Neural crest cell (in vitro differentiated cells): ENCODE measurements at regions not wholly inside any gene's neighbourhood (a gene's known extent, or its start where the extent isn't known, plus 50 kb on each side); places are given as distances from the start of the nearest gene placed in this dataset.

Experiments used
- DNase-seq: peaks from one replicate; pipeline ENCODE4 v3.0.0; 2021; ENCODE audit warnings: low read depth, mixed read lengths, low spot score
- H3K27ac Mint-ChIP-seq: one replicate; pipeline ENCODE4 v1.8.0; 2021; ENCODE audit warnings: mild to moderate bottlenecking, mixed read lengths; ENCODE audit not compliant: unreplicated experiment
- H3K27me3 Mint-ChIP-seq: 2 replicates; pipeline ENCODE4 v1.8.0; 2021; ENCODE audit warnings: low read depth, mild to moderate bottlenecking, mixed read lengths
- H3K36me3 Mint-ChIP-seq: 2 replicates; pipeline ENCODE4 v1.8.0; 2021; ENCODE audit warnings: low read depth, mild to moderate bottlenecking, mixed read lengths
- H3K4me1 Mint-ChIP-seq: 2 replicates; pipeline ENCODE4 v1.8.0; 2021; ENCODE audit warnings: mixed read lengths
- H3K4me3 Mint-ChIP-seq: one replicate; pipeline ENCODE4 v1.8.0; 2021; ENCODE audit warnings: mild to moderate bottlenecking, mixed read lengths
- H3K9me3 Mint-ChIP-seq: 2 replicates; pipeline ENCODE4 v1.8.0; 2021; ENCODE audit warnings: mixed read lengths
- CTCF ChIP-seq: fragments of 200-600 bp; sonication (generic); conservative IDR thresholded peaks from 2 replicates; pipeline ENCODE4 v1.5.0; 2021; ENCODE audit warnings: antibody characterized with exemption, mild to moderate bottlenecking

GRCh38 chr6:91672201-91672600 lies 1085.3 kb upstream of the MAP3K7 start:
- no peak for TF ChIP-seq CTCF
- no peaks in the 10 kb centered on the region for H3K27me3 Mint-ChIP-seq

GRCh38 chr6:91669871-91670268 lies 1083.0 kb upstream of the MAP3K7 start:
- Mint-ChIP-seq H3K4me1 (peaks cover 7% of the 10 kb centered on the region), H3K9me3 (no peaks in the 10 kb centered on the region), H3K27me3 (no peaks in the 10 kb centered on the region), H3K4me3 (no peak overlapping the region), H3K36me3 (no peaks in the 10 kb centered on the region), H3K27ac (no peak overlapping the region)
- no peak for TF ChIP-seq CTCF
- DNase-seq = no peak

More at GRCh38 chr6:91672201-91672600, 1085.3 kb upstream of the MAP3K7 start:
- Mint-ChIP-seq H3K4me1 (peaks cover 13% of the 10 kb centered on the region), H3K9me3 (no peaks in the 10 kb centered on the region), H3K27ac (no peak overlapping the region), H3K36me3 (no peaks in the 10 kb centered on the region), H3K4me3 (no peak overlapping the region)
- DNase-seq = no peak

- Mint-ChIP-seq H3K27ac (peak overlapping the region; percentile 81), H3K36me3 (no peaks in the 10 kb centered on the region), H3K27me3 (no peaks in the 10 kb centered on the region), H3K4me1 (peaks cover 7% of the 10 kb centered on the region), H3K9me3 (peaks cover 4% of the 10 kb centered on the region), H3K4me3 (no peak overlapping the region)
- no peak for DNase-seq
- no peak for TF ChIP-seq CTCF
These were observed 1082.4 kb upstream of the MAP3K7 start for GRCh38 chr6:91669154-91669870.

- DNase-seq = no peak
- peaks cover 4% of the 10 kb centered on the region for H3K9me3 Mint-ChIP-seq
- no peaks in the 10 kb centered on the region for H3K27me3 Mint-ChIP-seq
- TF ChIP-seq CTCF = no peak
- no peak overlapping the region for H3K4me3 Mint-ChIP-seq
- H3K27ac Mint-ChIP-seq = no peak overlapping the region
- peaks cover 7% of the 10 kb centered on the region for H3K4me1 Mint-ChIP-seq
- H3K36me3 Mint-ChIP-seq = no peaks in the 10 kb centered on the region
These were observed 1080.7 kb upstream of the MAP3K7 start for GRCh38 chr6:91667596-91667995.

- H3K27ac Mint-ChIP-seq = no peak overlapping the region
- TF ChIP-seq CTCF = no peak
These were observed 1077.6 kb upstream of the MAP3K7 start for GRCh38 chr6:91664327-91664959.

More at GRCh38 chr6:91664327-91664959, 1077.6 kb upstream of the MAP3K7 start:
- H3K36me3 Mint-ChIP-seq = no peaks in the 10 kb centered on the region
- no peaks in the 10 kb centered on the region for H3K27me3 Mint-ChIP-seq
- peaks cover 7% of the 10 kb centered on the region for H3K4me1 Mint-ChIP-seq
- no peak overlapping the region for H3K4me3 Mint-ChIP-seq
- H3K9me3 Mint-ChIP-seq = peaks cover 4% of the 10 kb centered on the region
- DNase-seq = no peak
